ENCODE measurements at regions not wholly inside any gene's neighbourhood (a gene's known extent, or its start where the extent isn't known, plus 50 kb on each side); places are given as distances from the start of the nearest gene placed in this dataset.

- DNase-seq (ENCODE audit: low spot score), result no peak
These were observed 220.2 kb upstream of the CPNE8 start for GRCh38 chr12:39125566-39125965.

GRCh38 chr12:39124768-39125167 lies 219.4 kb upstream of the CPNE8 start:
- no peak for DNase-seq (ENCODE audit: low spot score)

- no peak for DNase-seq (ENCODE audit: low spot score)
These were observed 218.3 kb upstream of the CPNE8 start for GRCh38 chr12:39123580-39124253.

- DNase-seq (ENCODE audit: low spot score), result no peak
These were observed 217.3 kb upstream of the CPNE8 start for GRCh38 chr12:39122562-39123204.

- DNase-seq (ENCODE audit: low spot score), result peak; percentile 18
These were observed 211.5 kb upstream of the CPNE8 start for GRCh38 chr12:39116861-39117260.

GRCh38 chr12:39112064-39112463 lies 206.7 kb upstream of the CPNE8 start:
- peak; percentile 92 for DNase-seq (ENCODE audit: low spot score)

GRCh38 chr12:39105111-39105510 lies 199.7 kb upstream of the CPNE8 start:
- DNase-seq (ENCODE audit: low spot score), result no peak

GRCh38 chr12:39103552-39104165 lies 198.3 kb upstream of the CPNE8 start:
- DNase-seq (ENCODE audit: low spot score), result peak; percentile 83

GRCh38 chr12:39102474-39103209 lies 197.3 kb upstream of the CPNE8 start:
- no peak for DNase-seq (ENCODE audit: low spot score)

- DNase-seq (ENCODE audit: low spot score), result peak; percentile 53
These were observed 190.4 kb upstream of the CPNE8 start for GRCh38 chr12:39095636-39096330.

- DNase-seq (ENCODE audit: low spot score), result no peak
These were observed 176.5 kb upstream of the CPNE8 start for GRCh38 chr12:39081910-39082309.

GRCh38 chr12:39077226-39077625 lies 171.8 kb upstream of the CPNE8 start:
- DNase-seq (ENCODE audit: low spot score), result peak; percentile 55

GRCh38 chr12:39074063-39074462 lies 168.7 kb upstream of the CPNE8 start:
- no peak for DNase-seq (ENCODE audit: low spot score)

- DNase-seq (ENCODE audit: low spot score), result no peak
These were observed 167.3 kb upstream of the CPNE8 start for GRCh38 chr12:39072658-39073057.

GRCh38 chr12:39071611-39072010 lies 166.2 kb upstream of the CPNE8 start:
- DNase-seq (ENCODE audit: low spot score), result no peak

- DNase-seq (ENCODE audit: low spot score), result no peak
These were observed 165.4 kb upstream of the CPNE8 start for GRCh38 chr12:39070775-39071174.

GRCh38 chr12:39065455-39065854 lies 160.1 kb upstream of the CPNE8 start:
- no peak for DNase-seq (ENCODE audit: low spot score)

- DNase-seq (ENCODE audit: low spot score), result no peak
These were observed 159.3 kb upstream of the CPNE8 start for GRCh38 chr12:39064708-39065107.

- no peak for DNase-seq (ENCODE audit: low spot score)
These were observed 157.0 kb upstream of the CPNE8 start for GRCh38 chr12:39062266-39062996.

GRCh38 chr12:39061576-39061975 lies 156.2 kb upstream of the CPNE8 start:
- no peak for DNase-seq (ENCODE audit: low spot score)

- DNase-seq (ENCODE audit: low spot score), result no peak
These were observed 143.0 kb upstream of the CPNE8 start for GRCh38 chr12:39048395-39048794.

Data from SK-N-DZ (cell line).